ENCODE measurements at regions not wholly inside any gene's neighbourhood (a gene's known extent, or its start where the extent isn't known, plus 50 kb on each side); places are given as distances from the start of the nearest gene placed in this dataset.

- TF ChIP-seq POLR2A (IDR thresholded peaks at IDR 0.05) (no peak), CTCF (IDR thresholded peaks at IDR 0.05) (no peak), EP300 (IDR thresholded peaks at IDR 0.05) (no peak)
Observed at GRCh38 chr14:81662570-81663197, 129.0 kb upstream of the SEL1L start.

Measured in upper lobe of left lung (tissue), 4 donors.